SJCRH30 (cell line): ENCODE measurements at regions not wholly inside any gene's neighbourhood (a gene's known extent, or its start where the extent isn't known, plus 50 kb on each side); places are given as distances from the start of the nearest gene placed in this dataset.
A peak's percentile ranks its signal among the peaks of the same experiment; 100 is the strongest.
"Not testable (repeated sequence)": the region's sequence is repeated elsewhere in the genome, so short reads cannot be mapped to it uniquely, and the experiment has no call there.

Source experiments
- DNase-seq, 2 experiments: peaks; one replicate each; pipeline ENCODE4 v3.0.0-alpha.2; 2015 to 2020
- H3K27ac ChIP-seq: fragments of 250-450 bp; sonication (Bioruptor Pico); 2 replicates; pipeline ENCODE4 v1.5.1; 2020; ENCODE audit warnings: mild to moderate bottlenecking, moderate library complexity
- H3K27me3 ChIP-seq: fragments of 250-450 bp; sonication (Bioruptor Pico); 2 replicates; pipeline ENCODE4 v1.5.1; 2020; ENCODE audit warnings: mild to moderate bottlenecking, moderate library complexity
- H3K36me3 ChIP-seq: fragments of 250-450 bp; sonication (Bioruptor Pico); 2 replicates; pipeline ENCODE4 v1.5.1; 2020; ENCODE audit warnings: mild to moderate bottlenecking, moderate library complexity
- H3K4me1 ChIP-seq: fragments of 250-450 bp; sonication (Bioruptor Pico); 2 replicates; pipeline ENCODE4 v1.5.1; 2020; ENCODE audit warnings: mild to moderate bottlenecking, moderate library complexity
- H3K4me3 ChIP-seq: fragments of 250-450 bp; sonication (Bioruptor Pico); 2 replicates; pipeline ENCODE4 v1.5.1; 2020; ENCODE audit warnings: mild to moderate bottlenecking, moderate library complexity
- H3K9me3 ChIP-seq: fragments of 250-450 bp; sonication (Bioruptor Pico); replicated peaks from 2 replicates; pipeline ENCODE4 v1.5.1; 2020; ENCODE audit warnings: mild to moderate bottlenecking, moderate library complexity

DNA sequence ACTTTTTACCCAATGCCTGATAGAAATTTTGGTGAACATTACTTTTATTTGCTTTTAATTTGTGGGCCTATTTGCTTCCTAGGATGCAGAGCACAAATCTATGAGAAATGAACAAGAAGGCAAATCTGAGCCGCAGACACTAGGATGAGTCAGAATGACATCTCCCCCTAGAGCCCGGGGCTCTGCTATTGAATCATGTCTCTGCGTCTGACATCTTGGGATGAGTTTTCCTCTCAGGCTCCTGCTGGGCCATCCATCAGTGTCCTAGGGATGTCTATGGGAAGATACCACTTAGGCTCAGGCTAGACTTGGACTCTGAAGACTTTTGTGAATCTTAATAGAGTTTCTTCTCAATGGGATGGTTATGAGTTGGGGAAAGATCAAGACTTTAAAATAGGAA is 157.3 kb upstream of the MTPN start:
- Histone ChIP-seq H3K36me3 (no peaks in the 10 kb centered on the region), H3K4me3 (no peak overlapping the region), H3K27me3 (0 out of 2 replicates have a peak, but pooled peaks cover 4% of the 10 kb centered on the region), H3K9me3 (no peaks in the 10 kb centered on the region), H3K4me1 (peaks cover 13% of the 10 kb centered on the region; the same call in 1 of the 2 replicates), H3K27ac (no peak overlapping the region)
- peak; percentile 6 to 17 for DNase-seq

GRCh38 chr7:136133551-136133950 is 156.4 kb upstream of the MTPN start:
- peak; percentile 44 to 53 for DNase-seq
- H3K27ac ChIP-seq = no peak overlapping the region
- H3K27me3 ChIP-seq = 0 out of 2 replicates have a peak, but pooled peaks cover 4% of the 10 kb centered on the region
- no peaks in the 10 kb centered on the region for H3K9me3 ChIP-seq
- H3K4me1 ChIP-seq = peaks cover 13% of the 10 kb centered on the region; the same call in 1 of the 2 replicates
- no peak overlapping the region for H3K4me3 ChIP-seq
- no peaks in the 10 kb centered on the region for H3K36me3 ChIP-seq

DNA sequence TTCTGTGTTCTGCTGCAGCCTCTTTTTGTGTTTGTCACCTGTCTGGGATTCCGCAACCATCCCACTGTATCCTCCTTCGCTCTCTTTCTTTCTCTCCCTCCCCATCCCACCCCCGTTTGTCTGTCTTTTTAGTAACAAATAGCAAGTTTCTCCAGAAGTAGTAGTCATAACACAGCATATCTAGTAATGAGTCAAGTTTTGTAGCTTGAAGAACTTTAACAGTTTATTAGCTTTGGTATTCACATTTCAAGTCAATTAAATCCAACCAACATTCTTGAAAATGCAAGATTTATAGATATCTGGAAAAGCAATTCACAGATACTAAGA is 154.1 kb upstream of the MTPN start:
- no peak overlapping the region for H3K4me3 ChIP-seq
- peaks cover 13% of the 10 kb centered on the region; the same call in 1 of the 2 replicates for H3K4me1 ChIP-seq
- no peak overlapping the region for H3K27ac ChIP-seq
- 0 out of 2 replicates have a peak, but pooled peaks cover 4% of the 10 kb centered on the region for H3K27me3 ChIP-seq
- H3K9me3 ChIP-seq = no peaks in the 10 kb centered on the region
- no peaks in the 10 kb centered on the region for H3K36me3 ChIP-seq
- DNase-seq = no peak

DNA sequence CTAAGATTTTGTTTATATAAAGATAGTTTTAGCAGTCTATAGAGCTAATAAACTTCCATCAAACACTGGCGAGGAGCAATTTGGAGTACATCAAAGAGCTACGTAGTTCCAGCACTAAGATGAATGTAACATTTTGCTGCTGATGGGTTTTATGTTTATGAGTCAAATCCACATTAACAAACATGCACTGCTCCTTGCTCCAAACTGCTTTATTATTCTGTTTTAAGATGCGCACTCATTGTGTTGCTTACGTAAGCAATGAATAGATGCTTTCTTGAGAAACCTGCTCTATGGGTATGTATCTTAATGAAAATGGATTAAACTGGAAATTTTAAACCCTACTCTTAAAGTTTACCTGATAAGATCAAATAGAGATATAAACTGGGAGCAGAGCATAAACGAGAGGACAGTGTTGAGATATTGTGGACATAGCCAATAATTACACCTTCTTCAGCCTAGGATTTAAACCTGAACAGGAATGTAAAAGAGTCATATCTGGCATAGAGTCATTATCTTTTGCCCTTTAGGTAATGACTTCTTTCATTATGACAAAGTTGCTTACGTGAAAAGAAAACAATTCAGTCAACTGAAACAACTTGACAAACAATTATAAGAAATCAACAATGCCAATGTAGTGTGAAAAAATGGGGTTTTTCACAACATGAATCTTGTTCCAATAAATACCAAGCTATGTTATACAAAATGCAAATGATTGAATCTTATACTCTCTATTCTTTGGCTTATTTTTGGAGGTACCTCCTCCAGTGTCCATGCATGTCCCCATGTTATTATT is 153.5 kb upstream of the MTPN start:
- DNase-seq = no peak
- Histone ChIP-seq H3K27me3 (0 out of 2 replicates have a peak, but pooled peaks cover 4% of the 10 kb centered on the region), H3K9me3 (no peaks in the 10 kb centered on the region), H3K4me1 (peaks cover 13% of the 10 kb centered on the region; the same call in 1 of the 2 replicates), H3K4me3 (no peak overlapping the region), H3K27ac (no peak overlapping the region), H3K36me3 (no peaks in the 10 kb centered on the region)

- Histone ChIP-seq H3K36me3 (no peaks in the 10 kb centered on the region), H3K27me3 (0 out of 2 replicates have a peak, but pooled peaks cover 4% of the 10 kb centered on the region), H3K9me3 (no peaks in the 10 kb centered on the region), H3K4me3 (no peak overlapping the region), H3K4me1 (no peaks in the 10 kb centered on the region), H3K27ac (no peak overlapping the region)
- DNase-seq = no peak
Observed at GRCh38 chr7:136128050-136128449, 150.9 kb upstream of the MTPN start.

DNA sequence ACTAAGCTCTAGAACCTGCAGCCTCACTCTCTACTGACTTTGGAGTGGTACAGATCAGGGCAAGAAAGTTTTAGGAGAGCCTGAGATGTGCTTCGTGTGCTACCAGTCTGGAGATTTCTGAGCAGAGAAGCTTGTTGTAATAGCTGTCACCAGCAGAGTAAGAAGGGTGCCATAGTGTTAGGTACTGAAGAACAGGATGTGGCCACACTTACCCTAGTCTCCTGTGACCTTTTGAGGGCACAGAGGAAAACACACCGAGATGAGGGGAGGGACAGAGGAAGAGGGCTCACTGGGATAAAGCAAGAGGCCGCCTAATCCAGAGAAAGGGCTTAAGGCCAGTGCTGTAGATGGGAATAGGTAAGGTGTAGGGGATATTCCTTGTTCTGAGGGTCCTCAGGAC is 146.2 kb upstream of the MTPN start:
- H3K27ac ChIP-seq = no peak overlapping the region
- no peaks in the 10 kb centered on the region for H3K4me1 ChIP-seq
- H3K36me3 ChIP-seq = no peaks in the 10 kb centered on the region
- H3K4me3 ChIP-seq = no peak overlapping the region
- no peak for DNase-seq
- H3K27me3 ChIP-seq = no peaks in the 10 kb centered on the region
- no peaks in the 10 kb centered on the region for H3K9me3 ChIP-seq

DNA sequence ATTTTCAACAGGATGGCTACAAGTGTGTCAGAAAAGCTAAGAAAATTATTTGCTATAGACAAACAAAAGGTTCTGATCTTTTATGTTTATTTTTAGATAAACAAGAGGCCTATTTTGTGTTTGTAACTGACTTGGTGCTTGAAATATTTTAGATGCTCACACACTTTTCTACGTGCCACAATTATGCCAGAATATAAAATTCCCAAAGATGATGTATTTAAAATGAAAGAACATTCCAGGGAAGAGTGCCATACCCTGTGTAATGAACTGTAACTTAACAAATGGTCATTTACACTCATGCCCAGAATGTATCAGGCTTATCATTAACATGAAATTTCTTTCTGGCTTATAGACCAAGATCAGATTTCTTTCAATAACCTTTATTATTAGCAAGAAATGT is 144.9 kb upstream of the MTPN start:
- no peaks in the 10 kb centered on the region for H3K36me3 ChIP-seq
- no peak for DNase-seq
- no peak overlapping the region for H3K27ac ChIP-seq
- H3K9me3 ChIP-seq = no peaks in the 10 kb centered on the region
- no peaks in the 10 kb centered on the region for H3K27me3 ChIP-seq
- no peaks in the 10 kb centered on the region for H3K4me1 ChIP-seq
- no peak overlapping the region for H3K4me3 ChIP-seq

- Histone ChIP-seq H3K4me3 (no peak overlapping the region), H3K27me3 (no peaks in the 10 kb centered on the region), H3K4me1 (no peaks in the 10 kb centered on the region), H3K36me3 (no peaks in the 10 kb centered on the region), H3K27ac (no peak overlapping the region), H3K9me3 (no peaks in the 10 kb centered on the region)
- no peak for DNase-seq
Observed at GRCh38 chr7:136117539-136117938, 140.4 kb upstream of the MTPN start.

DNA sequence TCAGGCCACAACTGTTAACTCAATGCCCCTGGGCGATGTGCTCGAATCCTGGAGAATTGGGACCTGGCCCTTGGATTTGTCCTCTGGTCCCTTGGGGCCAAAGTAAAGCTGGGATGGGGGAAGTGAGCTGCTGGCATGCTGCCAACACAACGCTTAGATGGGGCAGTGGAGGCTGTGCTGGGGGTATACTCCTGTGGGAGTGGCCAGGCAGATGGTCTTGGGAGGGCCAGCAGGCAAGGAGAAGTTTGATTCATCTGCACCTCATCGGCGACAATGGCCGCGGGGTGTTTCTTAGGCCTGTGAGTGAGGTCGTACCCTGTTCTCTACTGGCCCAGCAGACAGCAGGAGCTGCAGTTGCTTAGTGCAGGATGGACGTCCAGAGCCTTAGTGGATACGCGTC is 139.0 kb upstream of the MTPN start:
- peak in 1 of 2 experiments; percentile 6 for DNase-seq
- no peaks in the 10 kb centered on the region for H3K36me3 ChIP-seq
- H3K27me3 ChIP-seq = no peaks in the 10 kb centered on the region
- no peak overlapping the region for H3K27ac ChIP-seq
- no peaks in the 10 kb centered on the region for H3K9me3 ChIP-seq
- no peaks in the 10 kb centered on the region for H3K4me1 ChIP-seq
- no peak overlapping the region for H3K4me3 ChIP-seq

GRCh38 chr7:136114966-136115762 is 138.0 kb upstream of the MTPN start:
- Histone ChIP-seq H3K4me1 (no peaks in the 10 kb centered on the region), H3K4me3 (no peak overlapping the region), H3K9me3 (no peaks in the 10 kb centered on the region), H3K27me3 (no peaks in the 10 kb centered on the region), H3K36me3 (no peaks in the 10 kb centered on the region), H3K27ac (no peak overlapping the region)
- DNase-seq = peak; percentile 42 to 67

GRCh38 chr7:136114467-136114866 is 137.3 kb upstream of the MTPN start:
- not testable (repeated sequence) for H3K27me3 ChIP-seq, H3K4me1 ChIP-seq, H3K9me3 ChIP-seq, H3K36me3 ChIP-seq, H3K27ac ChIP-seq, H3K4me3 ChIP-seq, DNase-seq

- not testable (repeated sequence) for H3K4me1 ChIP-seq, H3K36me3 ChIP-seq, H3K4me3 ChIP-seq, H3K27ac ChIP-seq, DNase-seq, H3K27me3 ChIP-seq, H3K9me3 ChIP-seq
Observed at GRCh38 chr7:136109037-136109436, 131.9 kb upstream of the MTPN start.

- Histone ChIP-seq H3K4me1 (no peaks in the 10 kb centered on the region), H3K36me3 (no peaks in the 10 kb centered on the region), H3K27ac (no peak overlapping the region), H3K4me3 (no peak overlapping the region), H3K9me3 (no peaks in the 10 kb centered on the region), H3K27me3 (no peaks in the 10 kb centered on the region)
- no peak for DNase-seq
Observed at GRCh38 chr7:136105191-136105590, 128.0 kb upstream of the MTPN start.

- Histone ChIP-seq H3K9me3 (no peaks in the 10 kb centered on the region), H3K36me3 (no peaks in the 10 kb centered on the region), H3K27ac (no peak overlapping the region), H3K27me3 (no peaks in the 10 kb centered on the region), H3K4me3 (no peak overlapping the region), H3K4me1 (no peaks in the 10 kb centered on the region)
- DNase-seq = no peak
Observed at GRCh38 chr7:136104269-136104603, 127.1 kb upstream of the MTPN start.

GRCh38 chr7:136103545-136104268 is 126.5 kb upstream of the MTPN start:
- H3K27me3 ChIP-seq = no peaks in the 10 kb centered on the region

More at GRCh38 chr7:136103545-136104268, 126.5 kb upstream of the MTPN start:
- Histone ChIP-seq H3K36me3 (no peaks in the 10 kb centered on the region), H3K4me3 (no peak overlapping the region), H3K4me1 (no peaks in the 10 kb centered on the region), H3K27ac (no peak overlapping the region), H3K9me3 (no peaks in the 10 kb centered on the region)
- DNase-seq = no peak
